HCT116 (cell line): ENCODE measurements at regions not wholly inside any gene's neighbourhood (a gene's known extent, or its start where the extent isn't known, plus 50 kb on each side); places are given as distances from the start of the nearest gene placed in this dataset.

ENCODE experiments used
- CBX3 ChIP-seq: IDR thresholded peaks from 2 replicates; pipeline ENCODE4 v1.6.1; 2012; ENCODE audit warnings: low read depth
- CEBPB ChIP-seq: IDR thresholded peaks from 2 replicates; pipeline ENCODE4 v1.6.1; 2012; ENCODE audit warnings: low read depth
- EZH2 ChIP-seq: fragments of 200-600 bp; sonication (generic); IDR thresholded peaks from 2 replicates; pipeline ENCODE4 v1.6.1; 2017; ENCODE audit warnings: antibody characterized with exemption, mixed run types
- EZH2phosphoT487 ChIP-seq: fragments of 200-600 bp; IDR thresholded peaks from 2 replicates; pipeline ENCODE4 v1.6.1; 2018; ENCODE audit warnings: antibody characterized with exemption, borderline replicate concordance
- MAX ChIP-seq: IDR thresholded peaks from 2 replicates; pipeline ENCODE4 v1.6.1; 2012
- POLR2A ChIP-seq: IDR thresholded peaks from 2 replicates; pipeline ENCODE4 v1.7.0; 2011; ENCODE audit warnings: borderline replicate concordance; ENCODE audit not compliant: insufficient read depth, insufficient read length; ENCODE audit errors: extremely low read depth
- POLR2AphosphoS5 ChIP-seq: IDR thresholded peaks from 2 replicates; pipeline ENCODE4 v1.6.1; 2011; ENCODE audit warnings: mild to moderate bottlenecking, low read depth, low read length, moderate library complexity
- RAD21 ChIP-seq: IDR thresholded peaks from 2 replicates; pipeline ENCODE4 v1.6.1; 2012; ENCODE audit warnings: low read depth, mild to moderate bottlenecking
- REST ChIP-seq: IDR thresholded peaks from 2 replicates; pipeline ENCODE4 v1.6.1; 2012; ENCODE audit warnings: low read depth
- TCF7L2 ChIP-seq: IDR thresholded peaks from 2 replicates; pipeline ENCODE4 v1.7.0; 2011; ENCODE audit warnings: borderline replicate concordance, inconsistent platforms; ENCODE audit not compliant: insufficient read depth, insufficient read length; ENCODE audit errors: extremely low read depth
- ZNF274 ChIP-seq: fragments of 200-500 bp; sonication (Bioruptor generic); IDR thresholded peaks from 2 replicates; pipeline ENCODE4 v1.6.1; 2014; ENCODE audit warnings: mild to moderate bottlenecking, low read depth, low read length, inconsistent platforms
- TF ChIP-seq, protein P1 (sequence below), 3 experiments: fragments of 200-600 bp in 1 of 3; sonication (generic) in 1 of 3; IDR thresholded peaks in 2 of 3; conservative IDR thresholded peaks in 1 of 3; 2 replicates each; pipeline ENCODE4 v1.5.1; 2012 to 2017; ENCODE audit warnings: low read depth in 2 of 3, low read length in 2 of 3, antibody characterized with exemption in 1 of 3, borderline replicate concordance in 1 of 3, control low read depth in 1 of 3, mild to moderate bottlenecking in 1 of 3, mixed read lengths in 1 of 3, mixed run types in 1 of 3, moderate library complexity in 1 of 3; ENCODE audit not compliant: insufficient read depth in 1 of 3
- TF ChIP-seq, protein P2 (sequence below): IDR thresholded peaks from 2 replicates; pipeline ENCODE4 v1.6.1; 2011; ENCODE audit warnings: mild to moderate bottlenecking, low read length, moderate library complexity; ENCODE audit not compliant: insufficient replicate concordance; ENCODE audit errors: extremely low read depth
- TF ChIP-seq, protein P3 (sequence below): IDR thresholded peaks from 2 replicates; pipeline ENCODE4 v1.6.1; 2012

DNA sequence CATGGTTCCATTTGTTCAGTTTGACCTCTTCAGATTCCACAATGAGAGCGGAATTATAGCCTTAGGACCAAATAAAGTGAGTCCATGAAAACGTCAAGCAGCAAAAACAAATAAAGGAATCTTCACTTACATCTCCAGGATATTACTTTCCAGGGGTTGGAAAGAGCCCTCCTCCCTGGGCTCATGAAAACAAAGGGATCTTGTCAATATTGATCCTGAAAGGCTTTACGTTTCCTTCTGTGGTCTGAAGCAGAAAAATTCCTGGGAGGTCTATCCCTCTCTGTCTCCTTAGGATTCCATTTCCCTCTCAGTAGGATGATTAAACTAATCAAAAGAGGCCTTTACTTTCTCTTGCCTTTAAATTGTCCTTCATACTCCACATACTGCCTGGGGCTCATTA, 293.5 kb downstream of the GPAM start:
- TF ChIP-seq, protein P1, sequence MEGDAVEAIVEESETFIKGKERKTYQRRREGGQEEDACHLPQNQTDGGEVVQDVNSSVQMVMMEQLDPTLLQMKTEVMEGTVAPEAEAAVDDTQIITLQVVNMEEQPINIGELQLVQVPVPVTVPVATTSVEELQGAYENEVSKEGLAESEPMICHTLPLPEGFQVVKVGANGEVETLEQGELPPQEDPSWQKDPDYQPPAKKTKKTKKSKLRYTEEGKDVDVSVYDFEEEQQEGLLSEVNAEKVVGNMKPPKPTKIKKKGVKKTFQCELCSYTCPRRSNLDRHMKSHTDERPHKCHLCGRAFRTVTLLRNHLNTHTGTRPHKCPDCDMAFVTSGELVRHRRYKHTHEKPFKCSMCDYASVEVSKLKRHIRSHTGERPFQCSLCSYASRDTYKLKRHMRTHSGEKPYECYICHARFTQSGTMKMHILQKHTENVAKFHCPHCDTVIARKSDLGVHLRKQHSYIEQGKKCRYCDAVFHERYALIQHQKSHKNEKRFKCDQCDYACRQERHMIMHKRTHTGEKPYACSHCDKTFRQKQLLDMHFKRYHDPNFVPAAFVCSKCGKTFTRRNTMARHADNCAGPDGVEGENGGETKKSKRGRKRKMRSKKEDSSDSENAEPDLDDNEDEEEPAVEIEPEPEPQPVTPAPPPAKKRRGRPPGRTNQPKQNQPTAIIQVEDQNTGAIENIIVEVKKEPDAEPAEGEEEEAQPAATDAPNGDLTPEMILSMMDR (IDR thresholded peaks at IDR 0.05 in 2 of 3, conservative IDR thresholded peaks at IDR 0.05 in 1 of 3; ENCODE audit: borderline replicate concordance in 1 of 3, insufficient read depth in 1 of 3, low read depth in 2 of 3, low read length in 2 of 3) = no peak
- TF ChIP-seq, protein P2, sequence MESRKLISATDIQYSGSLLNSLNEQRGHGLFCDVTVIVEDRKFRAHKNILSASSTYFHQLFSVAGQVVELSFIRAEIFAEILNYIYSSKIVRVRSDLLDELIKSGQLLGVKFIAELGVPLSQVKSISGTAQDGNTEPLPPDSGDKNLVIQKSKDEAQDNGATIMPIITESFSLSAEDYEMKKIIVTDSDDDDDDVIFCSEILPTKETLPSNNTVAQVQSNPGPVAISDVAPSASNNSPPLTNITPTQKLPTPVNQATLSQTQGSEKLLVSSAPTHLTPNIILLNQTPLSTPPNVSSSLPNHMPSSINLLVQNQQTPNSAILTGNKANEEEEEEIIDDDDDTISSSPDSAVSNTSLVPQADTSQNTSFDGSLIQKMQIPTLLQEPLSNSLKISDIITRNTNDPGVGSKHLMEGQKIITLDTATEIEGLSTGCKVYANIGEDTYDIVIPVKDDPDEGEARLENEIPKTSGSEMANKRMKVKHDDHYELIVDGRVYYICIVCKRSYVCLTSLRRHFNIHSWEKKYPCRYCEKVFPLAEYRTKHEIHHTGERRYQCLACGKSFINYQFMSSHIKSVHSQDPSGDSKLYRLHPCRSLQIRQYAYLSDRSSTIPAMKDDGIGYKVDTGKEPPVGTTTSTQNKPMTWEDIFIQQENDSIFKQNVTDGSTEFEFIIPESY = no peak
- no peak for TF ChIP-seq CBX3
- TF ChIP-seq RAD21 = no peak
- TF ChIP-seq, protein P3, sequence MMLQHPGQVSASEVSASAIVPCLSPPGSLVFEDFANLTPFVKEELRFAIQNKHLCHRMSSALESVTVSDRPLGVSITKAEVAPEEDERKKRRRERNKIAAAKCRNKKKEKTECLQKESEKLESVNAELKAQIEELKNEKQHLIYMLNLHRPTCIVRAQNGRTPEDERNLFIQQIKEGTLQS = no peak
- no peak for TF ChIP-seq MAX
- no peak for TF ChIP-seq EZH2
- TF ChIP-seq REST = no peak
- TF ChIP-seq POLR2AphosphoS5 = no peak
- no peak for TF ChIP-seq POLR2A
- no peak for TF ChIP-seq TCF7L2
- no peak for TF ChIP-seq EZH2phosphoT487
- TF ChIP-seq CEBPB = no peak
- TF ChIP-seq ZNF274 = no peak
